ENCODE measurements at regions not wholly inside any gene's neighbourhood (a gene's known extent, or its start where the extent isn't known, plus 50 kb on each side); places are given as distances from the start of the nearest gene placed in this dataset.

DNA sequence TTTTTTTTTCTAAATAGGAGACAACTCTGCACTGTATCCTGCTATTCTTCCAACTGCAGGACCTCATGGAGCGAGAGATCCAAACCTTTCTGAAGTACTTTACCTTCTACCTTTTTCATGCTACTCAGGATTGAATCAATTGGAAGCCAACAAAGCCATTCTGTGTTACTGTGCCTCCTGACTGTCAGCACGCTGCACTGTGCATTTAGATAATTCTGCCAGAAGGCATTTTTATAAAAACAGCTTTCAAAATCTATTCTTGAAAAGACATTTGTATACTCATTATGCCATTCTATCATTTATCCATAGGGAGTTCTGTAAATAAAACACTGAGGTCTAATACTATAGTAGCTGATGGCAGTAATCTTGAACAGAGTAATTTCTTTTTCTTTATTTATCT lies 142.8 kb downstream of the SLIT2 start:
- H3F3A ChIP-seq (ENCODE audit: insufficient read depth, low read length): no peaks in the 10 kb centered on the region
- no peaks in the 10 kb centered on the region for H3K36me3 ChIP-seq (ENCODE audit: insufficient read depth, low read length)
- H3K9ac ChIP-seq (ENCODE audit: low read length): no peak overlapping the region
- no peak for TF ChIP-seq EZH2 (IDR thresholded peaks at IDR 0.05; ENCODE audit: borderline replicate concordance, low read length)
- no peak for TF ChIP-seq CTCF (IDR thresholded peaks at IDR 0.05; ENCODE audit: low read length)
- H3K9me2 ChIP-seq (ENCODE audit: low read depth, low read length): no peaks in the 10 kb centered on the region
- H3K4me2 ChIP-seq (ENCODE audit: low read length): no peak overlapping the region
- H3K4me1 ChIP-seq (ENCODE audit: insufficient read depth, low read length, severe bottlenecking): no peaks in the 10 kb centered on the region
- H4K20me1 ChIP-seq (ENCODE audit: insufficient read depth, low read length): no peaks in the 10 kb centered on the region
- no peak overlapping the region for H3K4me3 ChIP-seq (ENCODE audit: low read depth, low read length, poor library complexity, severe bottlenecking)
- H2AFZ ChIP-seq (ENCODE audit: low read length): no peak overlapping the region
- no peaks in the 10 kb centered on the region for H3K9me3 ChIP-seq (ENCODE audit: low read length)
- H3K27ac ChIP-seq (ENCODE audit: low read depth, low read length, poor library complexity, severe bottlenecking): no peak overlapping the region
- no peaks in the 10 kb centered on the region for H3K27me3 ChIP-seq (ENCODE audit: insufficient read depth, low read length)
- H3K79me2 ChIP-seq (ENCODE audit: insufficient read depth, low read length): no peaks in the 10 kb centered on the region

GRCh38 chr4:20395160-20395773 lies 143.6 kb downstream of the SLIT2 start:
- Histone ChIP-seq H3F3A (ENCODE audit: insufficient read depth, low read length) (no peaks in the 10 kb centered on the region), H3K4me1 (ENCODE audit: insufficient read depth, low read length, severe bottlenecking) (no peaks in the 10 kb centered on the region), H4K20me1 (ENCODE audit: insufficient read depth, low read length) (no peaks in the 10 kb centered on the region), H3K4me2 (ENCODE audit: low read length) (no peak overlapping the region), H3K27me3 (ENCODE audit: insufficient read depth, low read length) (no peaks in the 10 kb centered on the region), H3K9me2 (ENCODE audit: low read depth, low read length) (no peaks in the 10 kb centered on the region), H3K4me3 (ENCODE audit: low read depth, low read length, poor library complexity, severe bottlenecking) (no peak overlapping the region), H3K36me3 (ENCODE audit: insufficient read depth, low read length) (no peaks in the 10 kb centered on the region), H3K9me3 (ENCODE audit: low read length) (no peaks in the 10 kb centered on the region), H3K79me2 (ENCODE audit: insufficient read depth, low read length) (no peaks in the 10 kb centered on the region), H3K9ac (ENCODE audit: low read length) (no peak overlapping the region), H2AFZ (ENCODE audit: low read length) (no peak overlapping the region), H3K27ac (ENCODE audit: low read depth, low read length, poor library complexity, severe bottlenecking) (no peak overlapping the region)
- TF ChIP-seq CTCF (IDR thresholded peaks at IDR 0.05; ENCODE audit: low read length): peak; percentile 52
- TF ChIP-seq EZH2 (IDR thresholded peaks at IDR 0.05; ENCODE audit: borderline replicate concordance, low read length): no peak

- H3K36me3 ChIP-seq (ENCODE audit: insufficient read depth, low read length): no peaks in the 10 kb centered on the region
- no peaks in the 10 kb centered on the region for H3K9me3 ChIP-seq (ENCODE audit: low read length)
- H3K4me3 ChIP-seq (ENCODE audit: low read depth, low read length, poor library complexity, severe bottlenecking): no peak overlapping the region
- no peaks in the 10 kb centered on the region for H3K4me1 ChIP-seq (ENCODE audit: insufficient read depth, low read length, severe bottlenecking)
- H3K27me3 ChIP-seq (ENCODE audit: insufficient read depth, low read length): no peaks in the 10 kb centered on the region
- H3K27ac ChIP-seq (ENCODE audit: low read depth, low read length, poor library complexity, severe bottlenecking): no peak overlapping the region
- TF ChIP-seq CTCF (IDR thresholded peaks at IDR 0.05; ENCODE audit: low read length) (no peak), EZH2 (IDR thresholded peaks at IDR 0.05; ENCODE audit: borderline replicate concordance, low read length) (no peak)
- no peak overlapping the region for H3K4me2 ChIP-seq (ENCODE audit: low read length)
- H3K9ac ChIP-seq (ENCODE audit: low read length): no peak overlapping the region
- no peaks in the 10 kb centered on the region for H3K79me2 ChIP-seq (ENCODE audit: insufficient read depth, low read length)
- H3K9me2 ChIP-seq (ENCODE audit: low read depth, low read length): no peaks in the 10 kb centered on the region
- H3F3A ChIP-seq (ENCODE audit: insufficient read depth, low read length): no peaks in the 10 kb centered on the region
- no peaks in the 10 kb centered on the region for H4K20me1 ChIP-seq (ENCODE audit: insufficient read depth, low read length)
- H2AFZ ChIP-seq (ENCODE audit: low read length): no peak overlapping the region
Observed at GRCh38 chr4:20403290-20403689, 151.6 kb downstream of the SLIT2 start.

All from OCI-LY1 (cell line).